ENCODE measurements at regions not wholly inside any gene's neighbourhood (a gene's known extent, or its start where the extent isn't known, plus 50 kb on each side); places are given as distances from the start of the nearest gene placed in this dataset.

- no peak for TF ChIP-seq CTCF (IDR thresholded peaks at IDR 0.05; ENCODE audit: low read depth, low read length)
- TF ChIP-seq EZH2phosphoT487 (IDR thresholded peaks at IDR 0.05; ENCODE audit: low read depth) = no peak
Observed at GRCh38 chr3:14000556-14000955, 120.7 kb upstream of the WNT7A start.
